Parathyroid adenoma (tissue), 2 donors: ENCODE measurements at regions not wholly inside any gene's neighbourhood (a gene's known extent, or its start where the extent isn't known, plus 50 kb on each side); places are given as distances from the start of the nearest gene placed in this dataset.

ENCODE experiments used
- H2AFZ ChIP-seq: fragments of 300-600 bp; sonication (generic); one replicate; pipeline ENCODE4 v1.7.0; 2017; ENCODE audit warnings: antibody characterized with exemption, mild to moderate bottlenecking
- H3K27ac ChIP-seq: fragments of 300-600 bp; sonication (generic); one replicate; pipeline ENCODE4 v1.7.0; 2017
- H3K27me3 ChIP-seq: fragments of 300-600 bp; sonication (generic); one replicate; pipeline ENCODE4 v1.7.0; 2017; ENCODE audit warnings: low read length; ENCODE audit not compliant: control insufficient read depth, insufficient read depth
- H3K36me3 ChIP-seq: fragments of 300-600 bp; sonication (generic); one replicate; pipeline ENCODE4 v1.7.0; 2017; ENCODE audit warnings: low read length; ENCODE audit not compliant: control insufficient read depth, insufficient read depth
- H3K4me1 ChIP-seq: fragments of 300-600 bp; sonication (generic); one replicate; pipeline ENCODE4 v1.7.0; 2017; ENCODE audit warnings: control low read depth
- H3K4me2 ChIP-seq: fragments of 300-600 bp; sonication (generic); one replicate; pipeline ENCODE4 v1.7.0; 2017; ENCODE audit warnings: low read length
- H3K4me3 ChIP-seq: fragments of 300-600 bp; sonication (generic); one replicate; pipeline ENCODE4 v1.7.0; 2017; ENCODE audit warnings: low read depth, low read length
- H3K79me2 ChIP-seq: fragments of 300-600 bp; sonication (generic); one replicate; pipeline ENCODE4 v1.7.0; 2017; ENCODE audit warnings: control low read depth
- H3K9ac ChIP-seq: fragments of 300-600 bp; sonication (generic); one replicate; pipeline ENCODE4 v1.7.0; 2017; ENCODE audit warnings: mild to moderate bottlenecking
- H3K9me3 ChIP-seq: fragments of 300-600 bp; sonication (generic); one replicate; pipeline ENCODE4 v1.7.0; 2017; ENCODE audit warnings: low read length; ENCODE audit not compliant: control insufficient read depth
- CTCF ChIP-seq: fragments of 300-600 bp; sonication (generic); IDR thresholded peaks from one replicate; pipeline ENCODE4 v1.7.0; 2017; ENCODE audit warnings: antibody characterized with exemption, mild to moderate bottlenecking
- donor health status: primary hyperparathyroidism.

GRCh38 chr1:184289825-184290550, 96.8 kb upstream of the C1orf21 start:
- H3K9me3 ChIP-seq, result no peaks in the 10 kb centered on the region
- no peaks in the 10 kb centered on the region for H3K79me2 ChIP-seq
- H3K4me2 ChIP-seq, result no peak overlapping the region
- H3K4me1 ChIP-seq, result no peaks in the 10 kb centered on the region
- H3K27me3 ChIP-seq, result no peaks in the 10 kb centered on the region
- H3K4me3 ChIP-seq, result no peak overlapping the region
- TF ChIP-seq CTCF, result no peak
- H3K36me3 ChIP-seq, result no peaks in the 10 kb centered on the region
- H2AFZ ChIP-seq, result no peak overlapping the region
- H3K27ac ChIP-seq, result no peak overlapping the region
- no peak overlapping the region for H3K9ac ChIP-seq

- Histone ChIP-seq H3K27ac (no peak overlapping the region), H3K4me3 (no peak overlapping the region), H3K27me3 (no peaks in the 10 kb centered on the region), H3K9me3 (no peaks in the 10 kb centered on the region), H3K4me2 (no peak overlapping the region), H3K4me1 (no peaks in the 10 kb centered on the region), H2AFZ (no peak overlapping the region), H3K9ac (no peak overlapping the region), H3K36me3 (no peaks in the 10 kb centered on the region), H3K79me2 (no peaks in the 10 kb centered on the region)
- no peak for TF ChIP-seq CTCF
Measured at GRCh38 chr1:184291701-184292100, 95.1 kb upstream of the C1orf21 start.

GRCh38 chr1:184292101-184292500, 94.7 kb upstream of the C1orf21 start:
- Histone ChIP-seq H3K36me3 (no peaks in the 10 kb centered on the region), H3K4me1 (no peaks in the 10 kb centered on the region), H3K4me2 (no peak overlapping the region), H3K9me3 (no peaks in the 10 kb centered on the region), H3K9ac (no peak overlapping the region), H3K27me3 (no peaks in the 10 kb centered on the region), H2AFZ (no peak overlapping the region), H3K27ac (no peak overlapping the region), H3K4me3 (no peak overlapping the region), H3K79me2 (no peaks in the 10 kb centered on the region)
- no peak for TF ChIP-seq CTCF

GRCh38 chr1:184294101-184294500, 92.7 kb upstream of the C1orf21 start:
- no peak overlapping the region for H2AFZ ChIP-seq
- no peak overlapping the region for H3K4me3 ChIP-seq
- H3K4me2 ChIP-seq, result no peak overlapping the region
- TF ChIP-seq CTCF, result no peak
- no peaks in the 10 kb centered on the region for H3K36me3 ChIP-seq
- H3K79me2 ChIP-seq, result no peaks in the 10 kb centered on the region
- H3K27me3 ChIP-seq, result no peaks in the 10 kb centered on the region
- no peaks in the 10 kb centered on the region for H3K4me1 ChIP-seq
- no peaks in the 10 kb centered on the region for H3K9me3 ChIP-seq
- H3K9ac ChIP-seq, result no peak overlapping the region
- H3K27ac ChIP-seq, result no peak overlapping the region
